H1 (cell line): ENCODE measurements at regions not wholly inside any gene's neighbourhood (a gene's known extent, or its start where the extent isn't known, plus 50 kb on each side); places are given as distances from the start of the nearest gene placed in this dataset.

Experiments
- ATF2 ChIP-seq: IDR thresholded peaks from 2 replicates; pipeline ENCODE4 v1.6.1; 2012; ENCODE audit warnings: low read length, inconsistent platforms
- KDM5A ChIP-seq: fragments of 200-600 bp; IDR thresholded peaks from 2 replicates; pipeline ENCODE4 v1.7.1; 2012; ENCODE audit warnings: mild to moderate bottlenecking, low read length, inconsistent platforms, mixed read lengths
- SIX5 ChIP-seq: IDR thresholded peaks from 2 replicates; pipeline ENCODE4 v1.6.1; 2011; ENCODE audit warnings: mild to moderate bottlenecking, low read depth, low read length
- TF ChIP-seq, protein P1 (sequence below): fragments of 300-600 bp; sonication (generic); IDR thresholded peaks from 2 replicates; pipeline ENCODE4 v1.7.1; 2012; ENCODE audit warnings: low read length, moderate library complexity, mild to moderate bottlenecking, inconsistent platforms; ENCODE audit not compliant: insufficient replicate concordance

- TF ChIP-seq, protein P1, sequence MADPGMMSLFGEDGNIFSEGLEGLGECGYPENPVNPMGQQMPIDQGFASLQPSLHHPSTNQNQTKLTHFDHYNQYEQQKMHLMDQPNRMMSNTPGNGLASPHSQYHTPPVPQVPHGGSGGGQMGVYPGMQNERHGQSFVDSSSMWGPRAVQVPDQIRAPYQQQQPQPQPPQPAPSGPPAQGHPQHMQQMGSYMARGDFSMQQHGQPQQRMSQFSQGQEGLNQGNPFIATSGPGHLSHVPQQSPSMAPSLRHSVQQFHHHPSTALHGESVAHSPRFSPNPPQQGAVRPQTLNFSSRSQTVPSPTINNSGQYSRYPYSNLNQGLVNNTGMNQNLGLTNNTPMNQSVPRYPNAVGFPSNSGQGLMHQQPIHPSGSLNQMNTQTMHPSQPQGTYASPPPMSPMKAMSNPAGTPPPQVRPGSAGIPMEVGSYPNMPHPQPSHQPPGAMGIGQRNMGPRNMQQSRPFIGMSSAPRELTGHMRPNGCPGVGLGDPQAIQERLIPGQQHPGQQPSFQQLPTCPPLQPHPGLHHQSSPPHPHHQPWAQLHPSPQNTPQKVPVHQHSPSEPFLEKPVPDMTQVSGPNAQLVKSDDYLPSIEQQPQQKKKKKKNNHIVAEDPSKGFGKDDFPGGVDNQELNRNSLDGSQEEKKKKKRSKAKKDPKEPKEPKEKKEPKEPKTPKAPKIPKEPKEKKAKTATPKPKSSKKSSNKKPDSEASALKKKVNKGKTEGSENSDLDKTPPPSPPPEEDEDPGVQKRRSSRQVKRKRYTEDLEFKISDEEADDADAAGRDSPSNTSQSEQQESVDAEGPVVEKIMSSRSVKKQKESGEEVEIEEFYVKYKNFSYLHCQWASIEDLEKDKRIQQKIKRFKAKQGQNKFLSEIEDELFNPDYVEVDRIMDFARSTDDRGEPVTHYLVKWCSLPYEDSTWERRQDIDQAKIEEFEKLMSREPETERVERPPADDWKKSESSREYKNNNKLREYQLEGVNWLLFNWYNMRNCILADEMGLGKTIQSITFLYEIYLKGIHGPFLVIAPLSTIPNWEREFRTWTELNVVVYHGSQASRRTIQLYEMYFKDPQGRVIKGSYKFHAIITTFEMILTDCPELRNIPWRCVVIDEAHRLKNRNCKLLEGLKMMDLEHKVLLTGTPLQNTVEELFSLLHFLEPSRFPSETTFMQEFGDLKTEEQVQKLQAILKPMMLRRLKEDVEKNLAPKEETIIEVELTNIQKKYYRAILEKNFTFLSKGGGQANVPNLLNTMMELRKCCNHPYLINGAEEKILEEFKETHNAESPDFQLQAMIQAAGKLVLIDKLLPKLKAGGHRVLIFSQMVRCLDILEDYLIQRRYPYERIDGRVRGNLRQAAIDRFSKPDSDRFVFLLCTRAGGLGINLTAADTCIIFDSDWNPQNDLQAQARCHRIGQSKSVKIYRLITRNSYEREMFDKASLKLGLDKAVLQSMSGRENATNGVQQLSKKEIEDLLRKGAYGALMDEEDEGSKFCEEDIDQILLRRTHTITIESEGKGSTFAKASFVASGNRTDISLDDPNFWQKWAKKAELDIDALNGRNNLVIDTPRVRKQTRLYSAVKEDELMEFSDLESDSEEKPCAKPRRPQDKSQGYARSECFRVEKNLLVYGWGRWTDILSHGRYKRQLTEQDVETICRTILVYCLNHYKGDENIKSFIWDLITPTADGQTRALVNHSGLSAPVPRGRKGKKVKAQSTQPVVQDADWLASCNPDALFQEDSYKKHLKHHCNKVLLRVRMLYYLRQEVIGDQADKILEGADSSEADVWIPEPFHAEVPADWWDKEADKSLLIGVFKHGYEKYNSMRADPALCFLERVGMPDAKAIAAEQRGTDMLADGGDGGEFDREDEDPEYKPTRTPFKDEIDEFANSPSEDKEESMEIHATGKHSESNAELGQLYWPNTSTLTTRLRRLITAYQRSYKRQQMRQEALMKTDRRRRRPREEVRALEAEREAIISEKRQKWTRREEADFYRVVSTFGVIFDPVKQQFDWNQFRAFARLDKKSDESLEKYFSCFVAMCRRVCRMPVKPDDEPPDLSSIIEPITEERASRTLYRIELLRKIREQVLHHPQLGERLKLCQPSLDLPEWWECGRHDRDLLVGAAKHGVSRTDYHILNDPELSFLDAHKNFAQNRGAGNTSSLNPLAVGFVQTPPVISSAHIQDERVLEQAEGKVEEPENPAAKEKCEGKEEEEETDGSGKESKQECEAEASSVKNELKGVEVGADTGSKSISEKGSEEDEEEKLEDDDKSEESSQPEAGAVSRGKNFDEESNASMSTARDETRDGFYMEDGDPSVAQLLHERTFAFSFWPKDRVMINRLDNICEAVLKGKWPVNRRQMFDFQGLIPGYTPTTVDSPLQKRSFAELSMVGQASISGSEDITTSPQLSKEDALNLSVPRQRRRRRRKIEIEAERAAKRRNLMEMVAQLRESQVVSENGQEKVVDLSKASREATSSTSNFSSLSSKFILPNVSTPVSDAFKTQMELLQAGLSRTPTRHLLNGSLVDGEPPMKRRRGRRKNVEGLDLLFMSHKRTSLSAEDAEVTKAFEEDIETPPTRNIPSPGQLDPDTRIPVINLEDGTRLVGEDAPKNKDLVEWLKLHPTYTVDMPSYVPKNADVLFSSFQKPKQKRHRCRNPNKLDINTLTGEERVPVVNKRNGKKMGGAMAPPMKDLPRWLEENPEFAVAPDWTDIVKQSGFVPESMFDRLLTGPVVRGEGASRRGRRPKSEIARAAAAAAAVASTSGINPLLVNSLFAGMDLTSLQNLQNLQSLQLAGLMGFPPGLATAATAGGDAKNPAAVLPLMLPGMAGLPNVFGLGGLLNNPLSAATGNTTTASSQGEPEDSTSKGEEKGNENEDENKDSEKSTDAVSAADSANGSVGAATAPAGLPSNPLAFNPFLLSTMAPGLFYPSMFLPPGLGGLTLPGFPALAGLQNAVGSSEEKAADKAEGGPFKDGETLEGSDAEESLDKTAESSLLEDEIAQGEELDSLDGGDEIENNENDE, result no peak
- TF ChIP-seq KDM5A (no peak), SIX5 (no peak), ATF2 (no peak)
Observed at GRCh38 chr7:131827421-131827820, 271.0 kb upstream of the PODXL start (continued).
